ENCODE measurements at regions not wholly inside any gene's neighbourhood (a gene's known extent, or its start where the extent isn't known, plus 50 kb on each side); places are given as distances from the start of the nearest gene placed in this dataset.
"Not testable (repeated sequence)": the region's sequence is repeated elsewhere in the genome, so short reads cannot be mapped to it uniquely, and the experiment has no call there.

- not testable (repeated sequence) for H3K4me3 ChIP-seq (ENCODE audit: control insufficient read depth, low read depth, low read length); DNase-seq (ENCODE audit: low read depth)
Observed at GRCh38 chr1:83332308-83332707, 666.6 kb downstream of the TTLL7 start.

- no peak for TF ChIP-seq CTCF (IDR thresholded peaks at IDR 0.05; ENCODE audit: control insufficient read depth, insufficient read depth, low read depth, low read length, missing control alignments)
- no peak overlapping the region for H3K4me3 ChIP-seq (ENCODE audit: control insufficient read depth, low read depth, low read length)
- DNase-seq (ENCODE audit: low read depth): no peak
Observed at GRCh38 chr1:83318366-83318765, 680.6 kb downstream of the TTLL7 start.

- DNase-seq (ENCODE audit: low read depth); H3K4me3 ChIP-seq (ENCODE audit: control insufficient read depth, low read depth, low read length): not testable (repeated sequence)
Observed at GRCh38 chr1:83315446-83315845, 683.5 kb downstream of the TTLL7 start.

- DNase-seq (ENCODE audit: low read depth); H3K4me3 ChIP-seq (ENCODE audit: control insufficient read depth, low read depth, low read length): not testable (repeated sequence)
Observed at GRCh38 chr1:83310161-83310560, 688.8 kb downstream of the TTLL7 start.

GRCh38 chr1:83309035-83309434 lies 689.9 kb downstream of the TTLL7 start:
- not testable (repeated sequence) for DNase-seq (ENCODE audit: low read depth); H3K4me3 ChIP-seq (ENCODE audit: control insufficient read depth, low read depth, low read length)

GRCh38 chr1:83306811-83307210 lies 692.1 kb downstream of the TTLL7 start:
- DNase-seq (ENCODE audit: low read depth); H3K4me3 ChIP-seq (ENCODE audit: control insufficient read depth, low read depth, low read length): not testable (repeated sequence)

GRCh38 chr1:83295594-83295993 lies 703.3 kb downstream of the TTLL7 start:
- DNase-seq (ENCODE audit: low read depth): not testable (repeated sequence)

GRCh38 chr1:83287391-83287790 lies 711.5 kb downstream of the TTLL7 start:
- not testable (repeated sequence) for DNase-seq (ENCODE audit: low read depth); H3K4me3 ChIP-seq (ENCODE audit: control insufficient read depth, low read depth, low read length)

More at GRCh38 chr1:83295594-83295993, 703.3 kb downstream of the TTLL7 start:
- H3K4me3 ChIP-seq (ENCODE audit: control insufficient read depth, low read depth, low read length): not testable (repeated sequence)

GRCh38 chr1:83274656-83275055 lies 724.3 kb downstream of the TTLL7 start:
- not testable (repeated sequence) for H3K4me3 ChIP-seq (ENCODE audit: control insufficient read depth, low read depth, low read length); DNase-seq (ENCODE audit: low read depth)

- not testable (repeated sequence) for DNase-seq (ENCODE audit: low read depth); H3K4me3 ChIP-seq (ENCODE audit: control insufficient read depth, low read depth, low read length)
Observed at GRCh38 chr1:83272484-83272883, 726.4 kb downstream of the TTLL7 start.

- H3K4me3 ChIP-seq (ENCODE audit: control insufficient read depth, low read depth, low read length); DNase-seq (ENCODE audit: low read depth): not testable (repeated sequence)
Observed at GRCh38 chr1:83271834-83272233, 727.1 kb downstream of the TTLL7 start.

- not testable (repeated sequence) for DNase-seq (ENCODE audit: low read depth); H3K4me3 ChIP-seq (ENCODE audit: control insufficient read depth, low read depth, low read length)
Observed at GRCh38 chr1:83270801-83271200, 728.1 kb downstream of the TTLL7 start.

- H3K4me3 ChIP-seq (ENCODE audit: control insufficient read depth, low read depth, low read length); DNase-seq (ENCODE audit: low read depth): not testable (repeated sequence)
Observed at GRCh38 chr1:83263808-83264207, 735.1 kb downstream of the TTLL7 start.

- not testable (repeated sequence) for H3K4me3 ChIP-seq (ENCODE audit: control insufficient read depth, low read depth, low read length); DNase-seq (ENCODE audit: low read depth)
Observed at GRCh38 chr1:83251687-83252086, 747.2 kb downstream of the TTLL7 start.

- not testable (repeated sequence) for DNase-seq (ENCODE audit: low read depth); H3K4me3 ChIP-seq (ENCODE audit: control insufficient read depth, low read depth, low read length)
Observed at GRCh38 chr1:83246780-83247179, 752.2 kb downstream of the TTLL7 start.

GRCh38 chr1:83244832-83245231 lies 754.1 kb downstream of the TTLL7 start:
- H3K4me3 ChIP-seq (ENCODE audit: control insufficient read depth, low read depth, low read length); DNase-seq (ENCODE audit: low read depth): not testable (repeated sequence)

- DNase-seq (ENCODE audit: low read depth); H3K4me3 ChIP-seq (ENCODE audit: control insufficient read depth, low read depth, low read length): not testable (repeated sequence)
Observed at GRCh38 chr1:83239568-83239967, 759.4 kb downstream of the TTLL7 start.

- not testable (repeated sequence) for H3K4me3 ChIP-seq (ENCODE audit: control insufficient read depth, low read depth, low read length); DNase-seq (ENCODE audit: low read depth)
Observed at GRCh38 chr1:83238654-83239053, 760.3 kb downstream of the TTLL7 start.

GRCh38 chr1:83219788-83220187 lies 779.1 kb downstream of the TTLL7 start:
- H3K4me3 ChIP-seq (ENCODE audit: control insufficient read depth, low read depth, low read length); DNase-seq (ENCODE audit: low read depth): not testable (repeated sequence)
